OCI-LY1 (cell line): ENCODE measurements at regions not wholly inside any gene's neighbourhood (a gene's known extent, or its start where the extent isn't known, plus 50 kb on each side); places are given as distances from the start of the nearest gene placed in this dataset.

Experiments
- H2AFZ ChIP-seq: fragments of 200-600 bp; sonication (generic), shearing (Covaris generic); 2 replicates; pipeline ENCODE4 v1.6.0; 2014; ENCODE audit warnings: antibody characterized with exemption, mild to moderate bottlenecking, low read length
- H3F3A ChIP-seq: fragments of 200-600 bp; sonication (generic), shearing (Covaris generic); 2 replicates; pipeline ENCODE4 v1.6.0; 2014; ENCODE audit warnings: mild to moderate bottlenecking, antibody characterized with exemption, low read length, moderate library complexity; ENCODE audit not compliant: insufficient read depth
- H3K27ac ChIP-seq: fragments of 200-600 bp; sonication (generic); 2 replicates; pipeline ENCODE4 v1.5.1; 2014; ENCODE audit warnings: low read length, mixed run types, mild to moderate bottlenecking, low read depth; ENCODE audit not compliant: poor library complexity, severe bottlenecking
- H3K27me3 ChIP-seq: fragments of 200-600 bp; sonication (generic); 2 replicates; pipeline ENCODE4 v1.6.0; 2014; ENCODE audit warnings: antibody characterized with exemption, mild to moderate bottlenecking, low read length, moderate library complexity; ENCODE audit not compliant: insufficient read depth
- H3K36me3 ChIP-seq: fragments of 200-600 bp; sonication (generic); 2 replicates; pipeline ENCODE4 v1.6.1; 2014; ENCODE audit warnings: mild to moderate bottlenecking, antibody characterized with exemption, low read length, moderate library complexity, mixed read lengths; ENCODE audit not compliant: insufficient read depth
- H3K4me1 ChIP-seq: fragments of 200-600 bp; sonication (generic); 2 replicates; pipeline ENCODE4 v1.5.1; 2014; ENCODE audit warnings: mild to moderate bottlenecking, low read length, moderate library complexity; ENCODE audit not compliant: insufficient read depth, severe bottlenecking
- H3K4me2 ChIP-seq: fragments of 200-600 bp; sonication (generic), shearing (Covaris generic); 2 replicates; pipeline ENCODE4 v1.6.1; 2014; ENCODE audit warnings: low read length
- H3K4me3 ChIP-seq: fragments of 200-600 bp; sonication (generic); 2 replicates; pipeline ENCODE4 v1.5.1; 2014; ENCODE audit warnings: low read length, low read depth, mild to moderate bottlenecking, mixed read lengths; ENCODE audit not compliant: poor library complexity, severe bottlenecking
- H3K79me2 ChIP-seq: fragments of 200-600 bp; shearing (Covaris generic); 2 replicates; pipeline ENCODE4 v1.6.1; 2016; ENCODE audit warnings: mixed run types, low read length, mixed read lengths; ENCODE audit not compliant: insufficient read depth
- H3K9ac ChIP-seq: fragments of 200-600 bp; sonication (generic), shearing (Covaris generic); 2 replicates; pipeline ENCODE4 v1.6.1; 2014; ENCODE audit warnings: mild to moderate bottlenecking, low read length, mixed read lengths
- H3K9me2 ChIP-seq: fragments of 200-600 bp; sonication (generic), shearing (Covaris generic); 2 replicates; pipeline ENCODE4 v1.6.1; 2014; ENCODE audit warnings: low read depth, mild to moderate bottlenecking, low read length, mixed read lengths
- H3K9me3 ChIP-seq: fragments of 200-600 bp; shearing (Covaris generic); 2 replicates; pipeline ENCODE4 v1.6.1; 2014; ENCODE audit warnings: low read length, mixed read lengths
- H4K20me1 ChIP-seq: fragments of 200-600 bp; sonication (generic), shearing (Covaris generic); 2 replicates; pipeline ENCODE4 v1.6.0; 2016; ENCODE audit warnings: mild to moderate bottlenecking, low read length; ENCODE audit not compliant: insufficient read depth
- CTCF ChIP-seq: fragments of 200-600 bp; sonication (generic), shearing (Covaris generic); IDR thresholded peaks from 2 replicates; pipeline ENCODE4 v1.5.1; 2017; ENCODE audit warnings: mild to moderate bottlenecking, antibody characterized with exemption, low read length, moderate library complexity, mixed read lengths
- EZH2 ChIP-seq: fragments of 200-600 bp; sonication (generic), shearing (Covaris generic); IDR thresholded peaks from 2 replicates; pipeline ENCODE4 v1.8.0; 2017; ENCODE audit warnings: borderline replicate concordance, mixed run types, mild to moderate bottlenecking, antibody characterized with exemption, low read length, moderate library complexity, mixed read lengths

- Histone ChIP-seq H3F3A (no peaks in the 10 kb centered on the region), H3K79me2 (no peaks in the 10 kb centered on the region), H3K36me3 (no peaks in the 10 kb centered on the region), H3K27ac (no peak overlapping the region), H2AFZ (no peak overlapping the region), H3K9me3 (no peaks in the 10 kb centered on the region), H3K4me1 (no peaks in the 10 kb centered on the region), H4K20me1 (no peaks in the 10 kb centered on the region), H3K4me3 (no peak overlapping the region), H3K9me2 (0 out of 2 replicates have a peak, but pooled peaks cover 3% of the 10 kb centered on the region), H3K9ac (no peak overlapping the region), H3K4me2 (no peak overlapping the region), H3K27me3 (no peaks in the 10 kb centered on the region)
- TF ChIP-seq EZH2 (no peak), CTCF (no peak)
Observed at GRCh38 chr5:51974834-51975233, 591.6 kb downstream of the ISL1 start.

DNA sequence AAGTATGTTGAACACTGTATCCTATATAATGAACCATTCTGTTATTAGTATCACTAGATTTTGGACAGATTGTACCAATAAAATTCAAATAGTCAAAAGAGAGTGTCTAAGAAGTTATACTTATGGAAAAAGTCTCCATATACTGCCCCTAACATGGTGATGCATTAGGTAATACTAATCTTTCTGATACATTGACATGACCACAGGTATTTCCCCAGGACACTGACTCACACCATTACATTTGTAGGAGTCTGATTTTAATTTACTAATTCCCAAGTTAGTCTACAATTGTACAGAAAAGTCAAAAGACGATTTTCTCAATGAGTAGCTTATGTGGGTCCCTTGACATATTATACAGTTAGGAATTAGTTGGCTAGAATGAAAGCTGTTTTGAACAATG, 593.8 kb downstream of the ISL1 start:
- no peaks in the 10 kb centered on the region for H3K9me3 ChIP-seq
- H3K9me2 ChIP-seq: 0 out of 2 replicates have a peak, but pooled peaks cover 3% of the 10 kb centered on the region
- no peak overlapping the region for H3K27ac ChIP-seq
- H3K4me1 ChIP-seq: no peaks in the 10 kb centered on the region
- H3K27me3 ChIP-seq: no peaks in the 10 kb centered on the region
- H4K20me1 ChIP-seq: no peaks in the 10 kb centered on the region
- TF ChIP-seq EZH2 (no peak), CTCF (no peak)
- no peaks in the 10 kb centered on the region for H3K36me3 ChIP-seq
- H3K4me2 ChIP-seq: no peak overlapping the region
- no peak overlapping the region for H3K4me3 ChIP-seq
- no peaks in the 10 kb centered on the region for H3K79me2 ChIP-seq
- no peak overlapping the region for H2AFZ ChIP-seq
- no peak overlapping the region for H3K9ac ChIP-seq
- H3F3A ChIP-seq: no peaks in the 10 kb centered on the region

- no peak overlapping the region for H2AFZ ChIP-seq
- H3K4me1 ChIP-seq: no peaks in the 10 kb centered on the region
- H4K20me1 ChIP-seq: no peaks in the 10 kb centered on the region
- H3K9me2 ChIP-seq: no peaks in the 10 kb centered on the region
- H3K9me3 ChIP-seq: no peaks in the 10 kb centered on the region
- TF ChIP-seq CTCF (no peak), EZH2 (no peak)
- H3K36me3 ChIP-seq: no peaks in the 10 kb centered on the region
- no peak overlapping the region for H3K9ac ChIP-seq
- no peaks in the 10 kb centered on the region for H3K79me2 ChIP-seq
- H3K4me2 ChIP-seq: no peak overlapping the region
- no peaks in the 10 kb centered on the region for H3K27me3 ChIP-seq
- H3K4me3 ChIP-seq: no peak overlapping the region
- no peak overlapping the region for H3K27ac ChIP-seq
- no peaks in the 10 kb centered on the region for H3F3A ChIP-seq
Observed at GRCh38 chr5:51983161-51983560, 599.9 kb downstream of the ISL1 start.
